ENCODE measurements at regions not wholly inside any gene's neighbourhood (a gene's known extent, or its start where the extent isn't known, plus 50 kb on each side); places are given as distances from the start of the nearest gene placed in this dataset.
"Not testable (repeated sequence)": the region's sequence is repeated elsewhere in the genome, so short reads cannot be mapped to it uniquely, and the experiment has no call there.

GRCh38 chr3:177885063-177885462, 651.2 kb upstream of the KCNMB2 start:
- no peak for DNase-seq

- no peak for DNase-seq
Measured at GRCh38 chr3:177886501-177886900, 649.7 kb upstream of the KCNMB2 start.

GRCh38 chr3:177887475-177887874, 648.8 kb upstream of the KCNMB2 start:
- no peak for DNase-seq

GRCh38 chr3:177889161-177889560, 647.1 kb upstream of the KCNMB2 start:
- DNase-seq = no peak

- no peak for DNase-seq
Measured at GRCh38 chr3:177889652-177890358, 646.4 kb upstream of the KCNMB2 start.

GRCh38 chr3:177890359-177890683, 645.9 kb upstream of the KCNMB2 start:
- DNase-seq = no peak

GRCh38 chr3:177891569-177891968, 644.7 kb upstream of the KCNMB2 start:
- DNase-seq = not testable (repeated sequence)

GRCh38 chr3:177893331-177893730, 642.9 kb upstream of the KCNMB2 start:
- no peak for DNase-seq

- no peak for DNase-seq
Measured at GRCh38 chr3:177894081-177894728, 642.0 kb upstream of the KCNMB2 start.

- no peak for DNase-seq
Measured at GRCh38 chr3:177898185-177898584, 638.1 kb upstream of the KCNMB2 start.

GRCh38 chr3:177899275-177900067, 636.8 kb upstream of the KCNMB2 start:
- no peak for DNase-seq

- DNase-seq = no peak
Measured at GRCh38 chr3:177902876-177903275, 633.4 kb upstream of the KCNMB2 start.

- no peak for DNase-seq
Measured at GRCh38 chr3:177904621-177905020, 631.6 kb upstream of the KCNMB2 start.

- DNase-seq = no peak
Measured at GRCh38 chr3:177905173-177906125, 630.8 kb upstream of the KCNMB2 start.

- DNase-seq = no peak
Measured at GRCh38 chr3:177906126-177906511, 630.1 kb upstream of the KCNMB2 start.

- no peak for DNase-seq
Measured at GRCh38 chr3:177906578-177907229, 629.5 kb upstream of the KCNMB2 start.

- DNase-seq = not testable (repeated sequence)
Measured at GRCh38 chr3:177909530-177909929, 626.7 kb upstream of the KCNMB2 start.

GRCh38 chr3:177914224-177914623, 622.0 kb upstream of the KCNMB2 start:
- DNase-seq = no peak

GRCh38 chr3:177916461-177916860, 619.8 kb upstream of the KCNMB2 start:
- DNase-seq = no peak

GRCh38 chr3:177917234-177917861, 618.9 kb upstream of the KCNMB2 start:
- no peak for DNase-seq

GRCh38 chr3:177921153-177921552, 615.1 kb upstream of the KCNMB2 start:
- no peak for DNase-seq

- DNase-seq = no peak
Measured at GRCh38 chr3:177924261-177924660, 612.0 kb upstream of the KCNMB2 start.

All from DMS53 (cell line).